Stimulated activated CD4-positive, alpha-beta T cell treated with anti-CD3 and anti-CD28 coated beads, Interleukin-4, amount 100 ng/mL, for 48 hours (primary cell): ENCODE measurements at regions not wholly inside any gene's neighbourhood (a gene's known extent, or its start where the extent isn't known, plus 50 kb on each side); places are given as distances from the start of the nearest gene placed in this dataset.
"Not testable (repeated sequence)": the region's sequence is repeated elsewhere in the genome, so short reads cannot be mapped to it uniquely, and the experiment has no call there.

Source experiments
- DNase-seq, 2 donors: peaks; one replicate each; pipeline ENCODE4 v3.0.0-alpha.2; 2020; ENCODE audit warnings: low read depth in 2 of 2

GRCh38 chr6:141088171-141088570 is 1044.6 kb upstream of the GJE1 start:
- no peak for DNase-seq

GRCh38 chr6:141077355-141078333 is 1055.1 kb upstream of the GJE1 start:
- DNase-seq = no peak

GRCh38 chr6:141057761-141058160 is 1075.0 kb upstream of the GJE1 start:
- no peak for DNase-seq

GRCh38 chr6:141056945-141057625 is 1075.6 kb upstream of the GJE1 start:
- no peak for DNase-seq

- no peak for DNase-seq
Measured at GRCh38 chr6:141050471-141050870, 1082.3 kb upstream of the GJE1 start.

- no peak for DNase-seq
Measured at GRCh38 chr6:141048451-141048850, 1084.3 kb upstream of the GJE1 start.

- not testable (repeated sequence) for DNase-seq
Measured at GRCh38 chr6:141046496-141046895, 1086.2 kb upstream of the GJE1 start.

GRCh38 chr6:141041596-141042087 is 1091.1 kb upstream of the GJE1 start:
- no peak for DNase-seq

GRCh38 chr6:141035312-141036200 is 1097.2 kb upstream of the GJE1 start:
- no peak for DNase-seq

GRCh38 chr6:141033101-141033500 is 1099.6 kb upstream of the GJE1 start:
- DNase-seq = no peak

- no peak for DNase-seq
Measured at GRCh38 chr6:141029908-141030307, 1102.8 kb upstream of the GJE1 start.

GRCh38 chr6:141028791-141029280 is 1103.9 kb upstream of the GJE1 start:
- DNase-seq = no peak

GRCh38 chr6:141026504-141026903 is 1106.2 kb upstream of the GJE1 start:
- DNase-seq = no peak

- DNase-seq = no peak
Measured at GRCh38 chr6:141024526-141024925, 1108.2 kb upstream of the GJE1 start.

- no peak for DNase-seq
Measured at GRCh38 chr6:141017941-141018340, 1114.8 kb upstream of the GJE1 start.

GRCh38 chr6:141000917-141001316 is 1131.8 kb upstream of the GJE1 start:
- DNase-seq = no peak

- no peak for DNase-seq
Measured at GRCh38 chr6:140993515-140993914, 1139.2 kb upstream of the GJE1 start.

GRCh38 chr6:140992678-140993077 is 1140.0 kb upstream of the GJE1 start:
- DNase-seq = no peak

GRCh38 chr6:140988780-140989179 is 1143.9 kb upstream of the GJE1 start:
- no peak for DNase-seq

- no peak for DNase-seq
Measured at GRCh38 chr6:140987364-140988155, 1145.2 kb upstream of the GJE1 start.
